A549 (cell line): ENCODE measurements at regions not wholly inside any gene's neighbourhood (a gene's known extent, or its start where the extent isn't known, plus 50 kb on each side); places are given as distances from the start of the nearest gene placed in this dataset.

Source experiments
- ATAC-seq, 2 experiments: fragments of 200-7000 bp in 1 of 2; fragments of >200 bp in 1 of 2; cut with Nextera tagmentation in 1 of 2; cut with Tn5 transposase in 1 of 2; 3 replicates each; pipeline versions ENCODE4 v1.8.0 to v1.9.1; 2018 to 2020; ENCODE audit warnings: mild to moderate bottlenecking in 1 of 2, moderate library complexity in 1 of 2
- CTCF ChIA-PET: fragments of 300-600 bp; sonication (Branson Sonifier 250); formaldehyde crosslinking; extraction: SDS; loops from one replicate; lab custom pipeline; 2021; ENCODE audit warnings: antibody characterized with exemption, inconsistent platforms; lab: Yijun Ruan, JAX
- POLR2A ChIA-PET: fragments of 350-600 bp; formaldehyde crosslinking; extraction: SDS; loops from one replicate; lab custom pipeline; 2021; ENCODE audit warnings: antibody characterized with exemption, inconsistent platforms; lab: Yijun Ruan, JAX
- DNase-seq, 2 experiments: peaks; one replicate each; pipeline versions ENCODE4 v3.0.0 to v3.0.0-alpha.2; 2011 to 2016; ENCODE audit warnings: low read depth in 1 of 2, low spot score in 1 of 2
- FAIRE-seq: peaks from 2 replicates; lab custom pipeline; 2011; peaks lifted over from hg19 to GRCh38; lab: Jason Lieb, UNC
- H3K27ac ChIP-seq, 2 experiments: fragments of >200 bp; sonication (Bioruptor Twin); formaldehyde crosslinking; 3 replicates each; pipeline ENCODE4 v1.5.1; 2016 to 2017
- H3K4me1 ChIP-seq: fragments of >200 bp; sonication (Bioruptor Twin); formaldehyde crosslinking; 3 replicates; pipeline ENCODE4 v1.6.1; 2016
- H3K4me2 ChIP-seq: fragments of >200 bp; sonication (Bioruptor Twin); formaldehyde crosslinking; 3 replicates; pipeline ENCODE4 v1.6.1; 2016
- H3K4me3 ChIP-seq: fragments of >200 bp; sonication (Bioruptor Twin); formaldehyde crosslinking; 3 replicates; pipeline ENCODE4 v1.5.1; 2016
- H3K9me3 ChIP-seq: fragments of >200 bp; sonication (Bioruptor Twin); formaldehyde crosslinking; 3 replicates; pipeline ENCODE4 v1.6.1; 2016
- BHLHE40 ChIP-seq: IDR thresholded peaks from 2 replicates; pipeline ENCODE4 v1.6.1; 2012; ENCODE audit warnings: low read depth, low read length, inconsistent platforms
- EHMT2 ChIP-seq: fragments of 200-600 bp; sonication (generic); IDR thresholded peaks from 2 replicates; pipeline ENCODE4 v1.6.1; 2016; ENCODE audit warnings: antibody characterized with exemption, low read depth, mild to moderate bottlenecking, moderate library complexity
- FOSB ChIP-seq: fragments of 250-450 bp; sonication (Bioruptor Pico); IDR thresholded peaks from 2 replicates; pipeline ENCODE4 v1.5.0; 2020; ENCODE audit warnings: mild to moderate bottlenecking, moderate library complexity
- GATA3 ChIP-seq: IDR thresholded peaks from 2 replicates; pipeline ENCODE4 v1.6.1; 2012; ENCODE audit warnings: borderline replicate concordance
- HOXB5 ChIP-seq: fragments of 250-450 bp; sonication (Bioruptor Pico); IDR thresholded peaks from 2 replicates; pipeline ENCODE4 v1.5.0; 2020; ENCODE audit warnings: mild to moderate bottlenecking, moderate library complexity
- JUN ChIP-seq, 2 experiments: fragments of >200 bp; sonication (Bioruptor Twin); formaldehyde crosslinking; IDR thresholded peaks; 2 replicates in 1 of 2; 3 replicates in 1 of 2; pipeline ENCODE4 v1.6.1; 2016 to 2017
- JUNB ChIP-seq: fragments of >200 bp; sonication (Bioruptor Twin); formaldehyde crosslinking; IDR thresholded peaks from 2 replicates; pipeline ENCODE4 v1.6.1; 2016
- KDM1A ChIP-seq: fragments of 200-600 bp; sonication (generic); IDR thresholded peaks from 2 replicates; pipeline ENCODE4 v1.6.1; 2016; ENCODE audit warnings: low read depth, mild to moderate bottlenecking
- KDM5A ChIP-seq: fragments of 200-600 bp; sonication (generic); IDR thresholded peaks from 2 replicates; pipeline ENCODE4 v1.6.1; 2016; ENCODE audit warnings: antibody characterized with exemption, mild to moderate bottlenecking
- MAFK ChIP-seq: fragments of 450-650 bp; IDR thresholded peaks from 2 replicates; pipeline ENCODE4 v1.6.1; 2014; ENCODE audit not compliant: partially characterized antibody
- NFE2L2 ChIP-seq: fragments of 150-350 bp; conservative IDR thresholded peaks from 2 replicates; pipeline ENCODE4 v1.6.1; 2014; ENCODE audit warnings: low read length
- NR3C1 ChIP-seq: fragments of >200 bp; sonication (Bioruptor Twin); formaldehyde crosslinking; IDR thresholded peaks from 3 replicates; pipeline ENCODE4 v1.6.1; 2017
- RAD21 ChIP-seq, 2 experiments: fragments of >200 bp in 1 of 2; sonication (Bioruptor Twin) in 1 of 2; formaldehyde crosslinking in 1 of 2; IDR thresholded peaks in 1 of 2; conservative IDR thresholded peaks in 1 of 2; 2 replicates in 1 of 2; 3 replicates in 1 of 2; pipeline ENCODE4 v1.6.1; 2012 to 2018; ENCODE audit warnings: inconsistent platforms in 1 of 2
- RFX5 ChIP-seq: fragments of 450-650 bp; IDR thresholded peaks from 2 replicates; pipeline ENCODE4 v1.7.1; 2014; ENCODE audit warnings: antibody characterized with exemption, mild to moderate bottlenecking, moderate library complexity
- SMC3 ChIP-seq: fragments of >200 bp; sonication (Bioruptor Twin); formaldehyde crosslinking; IDR thresholded peaks from 3 replicates; pipeline ENCODE4 v1.6.1; 2018; ENCODE audit warnings: inconsistent platforms
- TFCP2L1 ChIP-seq: fragments of 250-450 bp; sonication (Bioruptor Pico); IDR thresholded peaks from 2 replicates; pipeline ENCODE4 v1.5.0; 2021; ENCODE audit warnings: mild to moderate bottlenecking
- TP53 ChIP-seq: fragments of 250-450 bp; sonication (Bioruptor Pico); IDR thresholded peaks from 2 replicates; pipeline ENCODE4 v1.5.0; 2021; ENCODE audit warnings: mild to moderate bottlenecking, moderate library complexity
- USF2 ChIP-seq: fragments of 450-650 bp; IDR thresholded peaks from 2 replicates; pipeline ENCODE4 v1.6.1; 2014; ENCODE audit warnings: antibody characterized with exemption
- ZC3H11A ChIP-seq: fragments of 450-650 bp; IDR thresholded peaks from 2 replicates; pipeline ENCODE4 v1.6.1; 2014; ENCODE audit warnings: antibody characterized with exemption, mild to moderate bottlenecking
- ZNF302 ChIP-seq: fragments of 250-450 bp; sonication (Bioruptor Pico); IDR thresholded peaks from 2 replicates; pipeline ENCODE4 v1.9.0; 2021; ENCODE audit warnings: inconsistent platforms, mild to moderate bottlenecking, moderate library complexity
- WGBS: methylation state at CpG from one replicate; pipeline ENCODE4 v1.1.6; 2017; ENCODE audit errors: missing lambda C conversion rate; 5-methylcytosine and 5-hydroxymethylcytosine counted together
- TF ChIP-seq, protein P1 (sequence below): IDR thresholded peaks from 2 replicates; pipeline ENCODE4 v1.6.1; 2012; ENCODE audit warnings: low read depth, borderline replicate concordance
- TF ChIP-seq, protein P2 (sequence below): fragments of >200 bp; sonication (Bioruptor Twin); formaldehyde crosslinking; IDR thresholded peaks from 2 replicates; pipeline ENCODE4 v1.6.1; 2016
- TF ChIP-seq, protein P3 (sequence below): fragments of 200-600 bp; sonication (generic); IDR thresholded peaks from 2 replicates; pipeline ENCODE4 v1.6.1; 2016; ENCODE audit warnings: antibody characterized with exemption, mild to moderate bottlenecking, moderate library complexity
- TF ChIP-seq, protein P4 (sequence below): fragments of >200 bp; sonication (Bioruptor Twin); formaldehyde crosslinking; IDR thresholded peaks from 3 replicates; pipeline ENCODE4 v1.5.1; 2016

- no peak for FAIRE-seq
- DNase-seq = no peak
- H3K9me3 ChIP-seq = no peaks in the 10 kb centered on the region
- no peak for TF ChIP-seq USF2
- no peak for TF ChIP-seq FOSB (CRISPR knock-in tag)
- no peak for TF ChIP-seq GATA3
- TF ChIP-seq ZNF302 (CRISPR knock-in tag) = no peak
- TF ChIP-seq JUN (IDR thresholded peaks at IDR 0.05) = no peak
- TF ChIP-seq, protein P1, sequence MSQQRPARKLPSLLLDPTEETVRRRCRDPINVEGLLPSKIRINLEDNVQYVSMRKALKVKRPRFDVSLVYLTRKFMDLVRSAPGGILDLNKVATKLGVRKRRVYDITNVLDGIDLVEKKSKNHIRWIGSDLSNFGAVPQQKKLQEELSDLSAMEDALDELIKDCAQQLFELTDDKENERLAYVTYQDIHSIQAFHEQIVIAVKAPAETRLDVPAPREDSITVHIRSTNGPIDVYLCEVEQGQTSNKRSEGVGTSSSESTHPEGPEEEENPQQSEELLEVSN = no peak
- no peak for TF ChIP-seq BHLHE40
- TF ChIP-seq TFCP2L1 (CRISPR knock-in tag) = no peak
- TF ChIP-seq KDM5A = no peak
- TF ChIP-seq, protein P2, sequence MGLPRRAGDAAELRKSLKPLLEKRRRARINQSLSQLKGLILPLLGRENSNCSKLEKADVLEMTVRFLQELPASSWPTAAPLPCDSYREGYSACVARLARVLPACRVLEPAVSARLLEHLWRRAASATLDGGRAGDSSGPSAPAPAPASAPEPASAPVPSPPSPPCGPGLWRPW = no peak
- no peak for TF ChIP-seq ZC3H11A
- TF ChIP-seq KDM1A = no peak
- no peak for TF ChIP-seq HOXB5 (CRISPR knock-in tag)
- TF ChIP-seq MAFK = no peak
- no peaks in the 10 kb centered on the region for H3K4me1 ChIP-seq
- peak in 1 of 2 experiments; percentile 27; a peak in 2 of 6 replicates for ATAC-seq
- no peak overlapping the region for H3K4me3 ChIP-seq
- no peak overlapping the region for H3K4me2 ChIP-seq
- POLR2A ChIA-PET = no interaction called here
- CTCF ChIA-PET = no interaction called here
- WGBS = 18% methylated on average over 5 of the region's 5 CpGs
- no peak overlapping the region for H3K27ac ChIP-seq
These were observed 72.0 kb upstream of the MPEG1 start for GRCh38 chr11:59284773-59285129.

- 30% methylated on average over 14 of the region's 14 CpGs for WGBS
- POLR2A ChIA-PET = no interaction called here
These were observed 71.4 kb upstream of the MPEG1 start for GRCh38 chr11:59283825-59284772.

GRCh38 chr11:59283311-59283710, 70.6 kb upstream of the MPEG1 start:
- POLR2A ChIA-PET = no interaction called here
- H3K4me1 ChIP-seq = no peaks in the 10 kb centered on the region
- H3K4me3 ChIP-seq = no peak overlapping the region
- no peak for DNase-seq
- H3K27ac ChIP-seq = no peak overlapping the region
- no peak overlapping the region for H3K4me2 ChIP-seq
- ATAC-seq = no peak
- 41% methylated on average over 4 of the region's 4 CpGs for WGBS
- no peaks in the 10 kb centered on the region for H3K9me3 ChIP-seq
- FAIRE-seq = no peak
- CTCF ChIA-PET = interaction anchor here (1.2 kb wide), 2 partner anchors 112 to 114 kb away, joined by 3 to 12 read pairs; partner anchors contain the start of gene DTX4
- TF ChIP-seq RFX5 (no peak), EHMT2 (no peak), JUN (IDR thresholded peaks at IDR 0.05) (no peak), USF2 (no peak), NR3C1 (no peak), NFE2L2 (no peak), JUNB (no peak), TP53 (CRISPR knock-in tag) (no peak)
- TF ChIP-seq, protein P3, sequence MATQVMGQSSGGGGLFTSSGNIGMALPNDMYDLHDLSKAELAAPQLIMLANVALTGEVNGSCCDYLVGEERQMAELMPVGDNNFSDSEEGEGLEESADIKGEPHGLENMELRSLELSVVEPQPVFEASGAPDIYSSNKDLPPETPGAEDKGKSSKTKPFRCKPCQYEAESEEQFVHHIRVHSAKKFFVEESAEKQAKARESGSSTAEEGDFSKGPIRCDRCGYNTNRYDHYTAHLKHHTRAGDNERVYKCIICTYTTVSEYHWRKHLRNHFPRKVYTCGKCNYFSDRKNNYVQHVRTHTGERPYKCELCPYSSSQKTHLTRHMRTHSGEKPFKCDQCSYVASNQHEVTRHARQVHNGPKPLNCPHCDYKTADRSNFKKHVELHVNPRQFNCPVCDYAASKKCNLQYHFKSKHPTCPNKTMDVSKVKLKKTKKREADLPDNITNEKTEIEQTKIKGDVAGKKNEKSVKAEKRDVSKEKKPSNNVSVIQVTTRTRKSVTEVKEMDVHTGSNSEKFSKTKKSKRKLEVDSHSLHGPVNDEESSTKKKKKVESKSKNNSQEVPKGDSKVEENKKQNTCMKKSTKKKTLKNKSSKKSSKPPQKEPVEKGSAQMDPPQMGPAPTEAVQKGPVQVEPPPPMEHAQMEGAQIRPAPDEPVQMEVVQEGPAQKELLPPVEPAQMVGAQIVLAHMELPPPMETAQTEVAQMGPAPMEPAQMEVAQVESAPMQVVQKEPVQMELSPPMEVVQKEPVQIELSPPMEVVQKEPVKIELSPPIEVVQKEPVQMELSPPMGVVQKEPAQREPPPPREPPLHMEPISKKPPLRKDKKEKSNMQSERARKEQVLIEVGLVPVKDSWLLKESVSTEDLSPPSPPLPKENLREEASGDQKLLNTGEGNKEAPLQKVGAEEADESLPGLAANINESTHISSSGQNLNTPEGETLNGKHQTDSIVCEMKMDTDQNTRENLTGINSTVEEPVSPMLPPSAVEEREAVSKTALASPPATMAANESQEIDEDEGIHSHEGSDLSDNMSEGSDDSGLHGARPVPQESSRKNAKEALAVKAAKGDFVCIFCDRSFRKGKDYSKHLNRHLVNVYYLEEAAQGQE = no peak

More at GRCh38 chr11:59283825-59284772, 71.4 kb upstream of the MPEG1 start:
- DNase-seq (peak; percentile 22 to 62), ATAC-seq (peak; percentile 69 to 86), FAIRE-seq (no peak)
- no peak overlapping the region for H3K4me2 ChIP-seq
- no peaks in the 10 kb centered on the region for H3K4me1 ChIP-seq
- no peak overlapping the region for H3K4me3 ChIP-seq
- H3K27ac ChIP-seq = no peak overlapping the region
- CTCF ChIA-PET = no interaction called here
- TF ChIP-seq, protein P1 = no peak
- TF ChIP-seq RAD21 (conservative IDR thresholded peaks at IDR 0.05 in 1 of 2, IDR thresholded peaks at IDR 0.05 in 1 of 2) (peak; percentile 63), SMC3 (peak; percentile 73)
- TF ChIP-seq, protein P4, sequence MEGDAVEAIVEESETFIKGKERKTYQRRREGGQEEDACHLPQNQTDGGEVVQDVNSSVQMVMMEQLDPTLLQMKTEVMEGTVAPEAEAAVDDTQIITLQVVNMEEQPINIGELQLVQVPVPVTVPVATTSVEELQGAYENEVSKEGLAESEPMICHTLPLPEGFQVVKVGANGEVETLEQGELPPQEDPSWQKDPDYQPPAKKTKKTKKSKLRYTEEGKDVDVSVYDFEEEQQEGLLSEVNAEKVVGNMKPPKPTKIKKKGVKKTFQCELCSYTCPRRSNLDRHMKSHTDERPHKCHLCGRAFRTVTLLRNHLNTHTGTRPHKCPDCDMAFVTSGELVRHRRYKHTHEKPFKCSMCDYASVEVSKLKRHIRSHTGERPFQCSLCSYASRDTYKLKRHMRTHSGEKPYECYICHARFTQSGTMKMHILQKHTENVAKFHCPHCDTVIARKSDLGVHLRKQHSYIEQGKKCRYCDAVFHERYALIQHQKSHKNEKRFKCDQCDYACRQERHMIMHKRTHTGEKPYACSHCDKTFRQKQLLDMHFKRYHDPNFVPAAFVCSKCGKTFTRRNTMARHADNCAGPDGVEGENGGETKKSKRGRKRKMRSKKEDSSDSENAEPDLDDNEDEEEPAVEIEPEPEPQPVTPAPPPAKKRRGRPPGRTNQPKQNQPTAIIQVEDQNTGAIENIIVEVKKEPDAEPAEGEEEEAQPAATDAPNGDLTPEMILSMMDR = peak; percentile 77
- no peaks in the 10 kb centered on the region for H3K9me3 ChIP-seq
